Middle frontal gyrus (tissue), 1 donor: ENCODE measurements at regions not wholly inside any gene's neighbourhood (a gene's known extent, or its start where the extent isn't known, plus 50 kb on each side); places are given as distances from the start of the nearest gene placed in this dataset.

Experiments used
- DNase-seq: peaks from one replicate; pipeline ENCODE4 v3.0.0-alpha.2; 2015; ENCODE audit warnings: low spot score; ENCODE audit errors: extremely low spot score

DNA sequence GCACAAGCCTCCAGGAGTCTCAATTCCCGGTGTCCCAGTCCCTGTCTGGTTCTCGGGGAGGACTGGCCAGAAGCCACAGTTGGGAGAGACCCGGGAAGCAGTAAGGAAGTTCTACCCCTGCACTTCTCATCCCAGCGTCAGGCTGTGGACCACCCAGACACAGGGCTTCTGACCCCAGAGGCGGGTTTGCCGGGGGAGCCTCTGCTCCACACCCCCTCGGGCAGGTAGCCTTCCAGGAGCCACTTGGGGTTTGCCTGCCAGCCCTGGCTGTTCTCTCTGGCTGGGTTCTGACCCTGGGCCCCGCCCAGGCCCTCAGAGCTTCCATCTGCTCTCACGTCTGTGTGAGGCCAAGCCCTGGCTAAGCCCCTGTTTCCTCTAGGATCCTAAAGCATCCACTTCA is 94.4 kb upstream of the GPC1 start:
- no peak for DNase-seq

DNA sequence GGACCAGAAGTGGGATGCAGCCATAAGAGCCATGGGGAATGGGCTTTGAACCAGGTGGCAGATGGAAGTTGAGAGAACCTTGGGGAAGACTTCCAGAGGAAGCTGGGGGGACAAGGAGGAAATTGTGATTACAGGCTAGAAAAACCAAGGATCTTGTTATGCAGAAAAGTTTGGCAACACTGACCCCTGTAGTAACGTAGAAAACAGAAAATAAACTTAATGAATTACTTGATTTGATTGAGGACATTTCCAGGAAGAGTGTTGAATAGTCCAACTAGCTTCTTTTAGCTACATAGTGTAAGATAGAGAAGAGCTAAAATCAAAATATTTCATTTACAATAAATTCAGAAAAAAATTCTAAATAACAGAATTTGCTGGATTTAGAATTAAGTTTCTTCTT is 91.9 kb upstream of the GPC1 start:
- DNase-seq, result no peak

DNA sequence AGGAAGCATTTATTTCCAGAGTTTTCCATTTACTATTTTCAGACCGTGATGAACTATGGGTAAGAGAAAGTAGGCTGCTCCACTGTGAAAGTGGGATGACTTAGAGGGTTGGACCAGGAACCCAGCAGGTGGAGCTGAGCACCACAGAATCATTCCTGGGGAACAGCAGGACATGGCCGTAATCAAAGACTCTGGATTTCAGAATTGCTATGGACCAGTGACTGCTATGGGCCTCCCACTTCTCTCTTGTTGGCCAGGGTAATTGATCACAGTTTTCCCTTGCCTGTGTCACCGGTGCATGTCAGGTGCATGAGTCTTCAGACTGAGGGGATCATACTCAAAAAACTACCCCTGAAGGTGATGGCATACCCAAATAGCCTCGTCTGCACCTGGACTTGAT is 90.6 kb upstream of the GPC1 start:
- no peak for DNase-seq

DNA sequence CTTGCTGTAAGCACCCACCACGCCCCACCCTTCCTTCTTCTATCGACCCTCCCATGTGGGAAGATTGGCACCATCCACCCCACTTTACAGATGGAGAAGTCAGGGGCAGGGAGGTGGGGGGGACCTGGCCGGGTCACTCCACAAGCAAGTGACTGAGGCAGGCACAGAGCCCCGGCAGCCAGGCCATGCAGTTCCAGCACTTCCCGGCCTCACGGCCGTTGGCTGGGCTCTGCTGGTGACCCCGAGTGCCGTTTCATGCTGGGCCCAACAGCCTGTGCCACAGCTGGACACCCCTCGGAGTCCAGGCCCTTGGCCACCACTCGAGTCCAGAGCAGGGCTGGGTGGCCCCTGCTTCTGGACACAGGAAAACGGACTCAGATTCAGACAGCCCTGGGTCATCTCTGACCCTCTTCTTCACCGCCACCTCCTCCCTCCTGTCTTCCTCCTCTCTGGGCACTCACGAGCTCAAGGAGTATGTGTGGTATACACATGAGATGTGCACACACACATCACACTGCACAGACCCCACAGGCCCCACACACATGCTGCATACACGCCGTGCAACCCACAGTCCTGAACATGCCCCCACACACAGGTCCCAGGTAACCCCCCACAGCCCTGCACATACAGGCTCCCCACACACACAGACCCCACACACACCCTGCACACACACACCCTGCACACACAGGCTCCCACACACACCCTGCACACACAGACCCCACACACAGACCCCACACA is 89.3 kb upstream of the GPC1 start:
- DNase-seq, result no peak

DNA sequence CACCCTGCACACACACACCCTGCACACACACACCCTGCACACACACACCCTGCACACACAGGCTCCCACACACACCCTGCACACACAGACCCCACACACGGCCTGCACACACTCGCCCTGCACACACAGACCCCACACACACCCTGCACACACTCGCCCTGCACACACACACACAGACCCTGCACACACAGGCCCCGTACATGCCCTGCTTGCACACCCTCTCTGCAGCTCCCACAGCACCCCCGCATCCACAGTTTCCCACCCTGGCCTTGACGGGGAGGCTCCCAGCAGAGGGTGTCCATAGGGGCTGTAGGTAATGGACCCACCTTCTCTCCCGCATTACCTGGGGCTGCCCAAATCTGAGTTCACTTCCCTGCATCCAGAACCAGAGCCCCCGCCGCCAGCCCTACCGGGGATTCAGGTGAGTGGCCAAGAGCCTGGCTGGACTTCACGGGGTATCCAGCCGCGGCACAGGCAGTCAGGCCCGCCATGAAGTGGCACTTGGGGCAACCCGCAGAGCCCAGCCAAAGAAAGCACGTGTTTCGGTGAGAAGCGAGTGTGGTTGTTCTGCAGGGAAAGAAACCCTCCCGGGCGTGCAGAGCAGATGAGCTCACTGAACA is 88.6 kb upstream of the GPC1 start:
- no peak for DNase-seq

DNA sequence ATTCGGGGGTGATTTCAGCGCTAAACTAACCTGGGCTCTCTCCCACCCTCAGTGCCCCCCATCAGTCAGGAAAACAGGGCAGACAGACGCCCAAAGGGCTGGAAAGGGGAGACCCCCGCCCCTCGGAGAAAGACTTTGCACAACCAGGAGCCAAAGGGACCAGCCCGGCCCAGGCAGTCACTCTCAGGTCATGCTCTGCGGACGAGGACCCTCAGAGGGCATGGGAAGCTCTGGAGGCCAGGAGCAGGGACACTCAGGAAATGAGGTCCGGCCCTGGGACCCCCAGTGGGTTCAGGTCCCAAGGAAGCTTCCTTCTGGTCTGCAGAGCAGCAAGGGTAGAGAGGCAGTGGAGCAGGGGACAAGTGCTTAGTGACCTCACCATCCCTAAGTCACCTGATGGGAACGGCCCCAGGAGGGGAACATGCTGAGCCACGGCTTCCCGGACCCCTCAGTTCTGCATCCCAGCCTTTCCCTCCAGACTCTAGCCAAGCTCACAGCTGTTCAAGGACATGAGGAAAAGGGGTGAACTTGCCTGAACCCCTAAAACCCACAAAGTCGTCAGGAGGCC is 88.0 kb upstream of the GPC1 start:
- no peak for DNase-seq

DNA sequence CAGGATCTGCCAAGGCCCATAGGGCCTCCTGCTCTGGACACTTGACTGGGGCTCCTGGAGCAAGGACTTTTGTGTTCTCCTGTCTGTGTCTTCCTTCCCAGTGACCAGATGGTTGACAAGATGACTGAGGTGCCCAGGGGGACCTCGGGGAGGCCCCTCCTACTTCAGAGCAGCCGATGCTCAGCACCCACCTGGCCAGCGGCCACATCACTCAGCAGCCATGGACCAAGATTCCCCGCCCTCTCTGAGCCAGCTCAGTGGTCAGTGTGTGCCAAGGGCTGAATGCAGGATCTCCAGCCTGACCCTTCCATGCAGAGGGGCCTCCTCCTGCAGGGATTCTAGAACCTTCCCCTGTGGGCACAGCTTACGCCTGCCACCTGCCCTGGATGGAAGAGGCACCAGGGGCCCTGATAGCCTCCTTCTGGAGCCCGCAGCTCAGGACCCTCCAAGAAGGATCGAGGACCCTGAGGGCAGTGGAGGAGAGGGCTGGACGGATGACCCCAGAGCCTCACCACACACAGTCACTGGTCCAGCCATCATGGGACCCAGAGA is 87.4 kb upstream of the GPC1 start:
- no peak for DNase-seq

DNA sequence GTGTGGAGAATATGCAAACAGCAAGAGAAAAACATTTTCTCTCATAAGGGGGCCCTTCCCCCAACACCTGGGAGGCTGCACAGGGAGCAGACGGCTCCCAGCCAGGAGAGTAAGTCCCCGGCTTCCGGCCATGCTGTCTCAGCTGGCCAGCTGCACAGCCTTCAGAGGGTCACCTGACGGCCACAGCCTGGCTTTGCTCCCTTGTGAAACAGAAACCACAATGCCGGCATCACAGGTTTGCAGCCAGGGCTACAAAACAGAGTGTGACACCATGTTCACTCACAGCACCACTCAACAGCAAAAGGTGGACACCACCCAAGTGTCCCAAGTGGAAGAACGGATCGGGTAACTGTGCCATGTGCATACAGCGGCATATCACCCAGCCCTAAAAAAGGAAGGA is 86.9 kb upstream of the GPC1 start:
- DNase-seq, result no peak

DNA sequence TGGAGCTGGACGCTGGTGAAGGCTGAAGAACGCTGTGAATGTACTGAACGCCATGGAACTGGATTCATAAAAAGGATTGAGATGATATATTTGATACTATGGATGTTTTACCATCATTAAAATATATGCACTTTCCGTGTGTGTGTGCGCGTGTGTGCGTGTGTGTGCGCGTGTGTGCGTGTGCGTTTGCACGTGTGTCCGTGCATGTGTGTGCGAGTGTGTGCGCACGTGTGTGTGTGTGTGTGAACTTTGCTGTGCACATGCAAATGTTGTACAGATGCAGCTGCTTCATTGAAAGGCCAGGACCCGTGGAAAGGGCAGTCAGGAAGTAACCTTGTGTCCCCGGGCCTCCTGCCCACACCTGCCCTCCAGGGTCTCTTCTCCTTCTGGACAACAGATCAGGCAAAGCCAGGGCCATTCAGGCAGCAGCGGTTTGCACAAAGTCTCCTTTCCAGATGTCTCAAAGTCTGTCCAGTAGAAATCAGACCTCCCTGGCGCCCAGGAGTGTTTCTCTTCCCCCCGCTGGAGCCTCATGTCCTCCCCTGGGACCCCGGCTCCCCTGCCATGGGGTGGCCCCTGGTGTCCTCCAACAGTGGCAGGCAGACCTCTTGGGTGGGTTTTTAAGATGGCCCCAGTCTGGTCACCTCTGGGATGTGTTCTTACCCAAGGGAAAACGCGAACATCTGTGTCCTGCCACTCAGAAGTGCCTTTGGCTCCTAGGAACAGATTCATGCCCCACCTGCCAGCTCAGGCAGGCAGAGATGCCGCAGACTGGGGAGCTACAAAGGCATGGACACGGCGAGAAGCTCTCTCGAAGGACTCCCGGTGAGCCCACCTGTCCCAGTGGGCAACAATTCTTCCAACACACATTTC is 86.1 kb upstream of the GPC1 start:
- DNase-seq, result no peak

DNA sequence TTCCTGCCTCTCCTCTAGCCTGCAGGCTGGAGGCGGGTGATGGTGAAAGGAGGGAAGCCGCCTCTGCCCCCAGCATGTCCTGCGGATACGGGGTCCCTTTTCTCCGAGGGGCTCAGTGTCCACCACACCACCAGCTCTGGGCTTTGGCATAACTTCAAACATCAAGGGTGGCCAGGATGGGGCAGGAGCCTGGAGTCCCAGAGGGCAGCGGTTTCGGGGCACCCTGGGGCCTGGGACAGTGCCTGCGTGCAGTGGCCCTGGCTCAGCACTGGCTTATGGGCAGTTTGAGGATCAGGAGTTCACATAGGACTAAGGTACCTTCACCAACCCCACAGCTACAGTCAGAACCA is 85.5 kb upstream of the GPC1 start:
- DNase-seq, result no peak

DNA sequence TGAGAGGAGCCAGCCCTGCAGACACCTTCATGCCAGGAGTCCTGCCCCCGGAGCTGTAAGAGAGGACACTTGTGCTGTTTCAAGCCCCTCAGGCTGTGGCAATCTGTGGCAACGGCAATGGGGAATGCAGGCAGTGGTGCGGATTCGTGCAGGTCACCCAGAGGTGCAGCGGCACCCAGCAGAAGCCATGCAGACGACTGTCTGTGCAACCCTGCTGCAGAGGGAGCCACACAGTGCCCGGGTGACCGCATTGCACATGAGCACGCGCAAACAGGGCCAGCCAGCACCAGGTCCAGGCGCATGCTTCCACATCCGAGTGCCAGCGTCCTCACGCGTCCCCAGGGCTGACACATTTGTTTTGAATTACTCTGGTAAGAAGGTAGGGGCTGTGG is 84.8 kb upstream of the GPC1 start:
- DNase-seq, result no peak

DNA sequence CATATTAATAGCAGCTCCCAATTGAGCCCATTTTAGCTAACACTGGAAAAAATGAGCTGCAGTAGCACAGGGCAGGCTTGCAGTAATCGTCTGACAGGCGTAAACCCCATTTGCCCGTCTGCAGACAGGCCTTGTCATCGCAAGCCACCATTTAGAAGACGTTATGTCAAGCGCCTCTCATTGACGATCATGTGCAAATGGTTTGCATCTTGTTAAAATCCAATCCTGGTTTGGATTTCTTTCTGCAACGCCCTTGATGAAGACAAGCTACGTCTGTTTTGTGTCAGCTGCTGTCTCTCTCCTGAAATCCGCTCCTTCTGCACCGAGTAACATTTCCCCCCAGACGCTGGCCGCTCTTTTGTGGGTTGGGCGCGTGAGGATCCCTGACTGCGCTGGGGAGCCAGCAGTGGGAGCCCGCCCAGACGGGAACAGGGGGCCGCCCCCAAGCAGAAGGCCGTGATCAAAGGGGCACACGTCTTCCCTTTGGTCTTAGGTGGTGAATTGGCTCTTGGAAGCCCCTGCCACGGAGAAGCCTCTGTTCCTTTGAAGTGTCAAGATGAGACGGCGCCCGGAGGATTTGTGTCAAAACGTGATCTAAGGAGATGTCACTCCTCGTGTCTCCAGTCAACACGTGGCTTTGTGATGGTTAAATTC is 84.2 kb upstream of the GPC1 start:
- DNase-seq, result no peak

DNA sequence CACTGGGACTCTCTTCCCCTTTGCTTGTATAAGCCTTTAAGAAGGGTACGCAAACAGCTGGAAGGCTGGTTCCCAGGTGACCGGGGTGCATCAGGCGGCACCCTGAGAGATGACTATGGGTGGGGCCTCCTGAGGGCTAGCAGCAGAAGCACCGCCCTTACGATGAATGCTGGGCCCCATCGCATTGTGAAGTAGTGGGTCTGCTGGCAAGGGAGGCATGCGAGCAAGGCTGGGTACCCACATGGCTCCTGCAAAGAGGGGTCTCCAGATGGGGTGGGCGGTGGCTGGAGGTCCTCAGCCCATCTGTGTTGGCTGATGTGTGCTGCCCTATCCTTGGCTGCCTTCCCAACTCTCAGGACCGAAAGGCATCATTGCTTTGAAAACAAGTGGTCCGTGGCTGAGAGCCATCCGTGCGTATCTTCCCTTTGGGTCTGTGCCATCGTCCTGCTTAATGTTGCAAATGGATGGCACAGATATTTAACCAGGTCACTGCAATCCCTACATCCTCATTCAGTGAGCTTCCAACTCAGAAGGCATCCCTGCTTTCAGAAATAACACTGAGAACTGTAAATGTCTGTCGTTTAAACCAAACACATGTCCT is 83.5 kb upstream of the GPC1 start:
- DNase-seq, result no peak

DNA sequence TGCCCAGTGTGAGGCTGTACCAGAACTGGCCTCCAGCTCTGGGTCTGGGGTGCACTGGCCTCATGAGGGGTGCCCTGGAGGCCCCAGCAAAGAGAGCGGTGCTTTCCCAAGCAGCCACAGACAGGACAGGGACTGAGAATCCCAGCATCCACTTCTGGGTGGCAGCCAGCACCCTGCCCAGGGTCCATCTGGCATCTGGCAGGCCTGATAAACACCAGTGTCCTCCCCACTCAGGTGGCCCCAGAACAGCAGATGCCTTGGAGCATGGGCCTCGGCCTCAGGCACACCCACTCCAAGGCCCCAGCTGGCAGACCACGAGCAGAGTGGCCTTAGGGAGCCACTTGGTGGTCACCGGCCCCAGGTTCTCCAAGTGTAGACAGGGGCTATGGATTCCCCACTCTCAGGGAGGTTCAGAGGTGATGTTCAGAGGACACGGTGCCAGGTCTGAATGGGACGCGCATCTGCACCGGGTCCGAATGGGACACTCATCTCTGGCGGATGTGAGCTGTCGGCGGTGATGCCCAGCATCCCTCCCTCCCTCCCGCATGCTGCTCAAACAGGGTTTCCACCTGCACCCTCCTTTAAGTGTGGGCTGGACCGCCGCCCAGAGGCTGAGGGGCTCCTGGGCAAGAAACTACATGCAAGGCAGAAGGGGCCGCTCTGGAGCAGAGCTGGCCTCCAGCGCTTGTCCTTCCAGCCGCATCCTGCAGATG is 82.2 kb upstream of the GPC1 start:
- no peak for DNase-seq

DNA sequence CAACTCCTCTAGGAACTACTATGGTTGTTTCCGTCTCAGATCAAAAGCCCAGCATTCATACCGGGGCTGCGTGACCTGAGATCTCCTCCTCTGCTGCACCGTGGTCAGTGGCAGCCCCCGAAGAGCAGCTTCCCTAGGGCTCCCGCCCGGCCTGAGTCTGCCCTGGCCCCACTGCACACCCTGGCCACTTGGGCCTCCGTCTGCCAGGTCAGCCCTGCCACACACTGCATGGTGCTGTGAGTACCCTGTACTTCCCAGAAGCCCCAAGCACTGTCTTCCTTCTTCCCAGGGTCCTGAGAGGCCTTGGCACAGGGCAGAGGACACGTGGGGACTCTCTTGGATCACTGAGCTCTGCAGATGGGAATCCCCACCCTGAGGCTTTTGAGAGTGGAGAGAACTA is 81.5 kb upstream of the GPC1 start:
- no peak for DNase-seq

DNA sequence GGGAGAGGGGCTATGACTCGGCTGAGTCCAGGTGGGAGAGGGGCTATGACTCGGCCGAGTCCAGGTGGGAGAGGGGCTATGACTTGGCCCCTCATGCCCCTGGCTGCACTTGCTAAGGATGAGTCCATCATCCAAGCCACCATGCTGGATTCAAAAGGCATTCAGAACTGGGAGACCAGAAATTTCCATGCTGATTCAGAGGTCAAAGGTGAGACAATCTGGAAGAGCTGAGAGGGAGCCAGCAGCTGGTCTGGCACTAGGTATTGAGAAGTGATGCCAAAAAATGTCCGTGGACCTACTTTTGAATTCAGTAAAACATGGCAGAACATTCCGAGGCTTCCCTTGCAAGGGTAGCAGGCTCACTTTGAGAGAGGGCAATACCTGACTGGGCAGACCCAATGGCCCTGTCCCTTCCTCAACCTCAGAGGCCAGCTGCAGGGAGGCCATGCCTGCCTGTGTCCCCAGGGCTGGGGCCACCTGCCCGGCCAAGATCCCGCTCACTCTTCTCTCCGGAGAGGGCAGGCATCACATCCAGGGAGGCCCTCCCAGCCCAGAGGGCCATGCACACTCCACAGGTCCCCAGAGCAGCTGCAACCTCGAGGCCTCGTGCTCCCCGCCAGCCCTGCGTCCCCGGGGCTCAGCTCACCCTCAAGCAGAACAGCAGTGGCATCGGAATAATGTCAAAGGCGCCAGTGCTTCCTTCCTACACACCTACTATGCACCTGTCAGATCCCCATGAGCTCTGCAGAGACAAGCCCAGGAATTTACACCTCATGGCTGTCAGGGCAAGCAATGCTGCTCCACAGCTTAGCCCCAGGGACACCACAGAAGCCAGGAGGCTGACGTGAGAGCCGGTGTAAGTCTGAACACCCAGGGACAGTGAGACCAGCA is 80.2 kb upstream of the GPC1 start:
- no peak for DNase-seq

DNA sequence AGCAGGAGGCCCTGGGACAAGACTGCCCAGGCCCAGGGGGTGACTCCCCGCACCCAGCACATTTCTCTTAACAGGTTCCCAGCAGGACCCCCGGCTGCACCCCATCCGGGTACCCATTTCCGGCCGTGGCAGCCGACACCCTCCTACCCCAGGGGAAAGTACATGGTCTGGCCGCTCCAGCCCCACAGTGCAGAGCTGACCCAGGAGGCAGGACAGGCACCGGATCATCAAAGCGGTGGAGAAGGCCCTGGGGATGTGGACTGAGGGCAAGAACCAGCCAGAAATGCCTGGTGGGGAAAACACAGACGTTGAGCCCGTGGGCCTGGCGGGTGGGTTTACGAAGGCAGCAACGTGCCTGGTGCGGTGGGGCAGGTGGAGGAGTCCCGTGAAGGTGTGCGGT is 79.5 kb upstream of the GPC1 start:
- DNase-seq, result no peak

DNA sequence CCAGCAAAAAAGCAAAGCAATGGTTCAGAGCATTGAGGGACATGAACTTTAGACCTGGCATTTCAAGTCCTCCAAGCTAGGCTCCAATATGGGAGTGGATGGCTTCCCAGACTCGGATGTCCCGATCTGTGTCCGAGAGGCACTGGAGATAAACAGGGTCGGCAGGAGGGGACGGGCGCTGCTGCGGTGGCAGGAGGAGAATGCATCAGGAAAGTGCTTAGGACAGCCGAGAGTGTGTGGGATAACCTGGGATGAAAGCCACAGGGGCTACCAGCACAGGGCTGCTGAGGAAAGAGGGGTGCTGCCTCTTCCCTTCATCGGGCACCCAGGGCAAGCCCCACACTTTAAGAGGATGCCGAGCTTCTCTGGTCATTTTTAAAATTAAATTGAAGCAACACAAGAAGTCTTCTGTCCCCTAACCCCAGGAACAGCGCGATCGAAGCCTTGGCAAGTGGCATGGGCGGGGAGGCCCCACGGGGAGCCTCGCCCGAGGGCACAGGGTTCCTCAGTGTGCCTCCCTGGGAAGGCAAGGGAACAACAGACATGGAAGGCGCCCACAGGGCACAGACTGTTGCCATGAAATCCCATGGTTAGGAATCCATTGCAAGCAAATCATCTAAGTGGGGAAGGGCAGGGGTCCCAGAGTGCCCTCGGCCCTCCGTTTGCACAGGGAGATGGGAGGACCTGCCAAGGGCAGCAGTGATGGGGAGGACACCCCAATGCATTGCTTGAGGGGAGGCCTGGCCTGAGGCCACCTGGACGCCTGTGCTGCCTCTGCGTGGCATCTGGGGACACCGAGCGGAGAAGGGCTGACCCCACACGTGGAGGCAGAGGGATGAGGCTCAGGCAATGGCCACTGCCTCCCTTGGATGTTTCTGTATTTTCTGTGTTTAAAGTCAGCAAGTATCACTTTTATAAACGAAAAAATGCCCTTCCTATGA is 78.5 kb upstream of the GPC1 start:
- DNase-seq, result no peak
